AG04450 (cell line): ENCODE measurements at regions not wholly inside any gene's neighbourhood (a gene's known extent, or its start where the extent isn't known, plus 50 kb on each side); places are given as distances from the start of the nearest gene placed in this dataset.

Source experiments
- CTCF ChIA-PET: fragments of 300-600, 350-600 bp; formaldehyde crosslinking; extraction: SDS; loops from one replicate; lab custom pipeline; 2022; ENCODE audit warnings: antibody characterized with exemption, inconsistent platforms; lab: Charles Lee
- POLR2A ChIA-PET: fragments of 350-600 bp; formaldehyde crosslinking; extraction: SDS; loops from one replicate; lab custom pipeline; 2021; ENCODE audit warnings: antibody characterized with exemption, inconsistent platforms; lab: Yijun Ruan, JAX
- DNase-seq: peaks from one replicate; pipeline ENCODE4 v3.0.0-alpha.2; 2011; ENCODE audit warnings: low read depth, low spot score
- H3K27ac ChIP-seq: one replicate; pipeline ENCODE4 v1.5.1; 2012; ENCODE audit warnings: low read depth, low read length, control low read depth
- H3K27me3 ChIP-seq: one replicate; pipeline ENCODE4 v1.6.0; 2012; ENCODE audit warnings: low read length; ENCODE audit not compliant: control insufficient read depth, insufficient read depth
- H3K4me3 ChIP-seq: 2 replicates; pipeline ENCODE4 v1.5.1; 2011; ENCODE audit warnings: mild to moderate bottlenecking, low read depth, low read length, control low read depth
- H3K9me3 ChIP-seq: 2 replicates; pipeline ENCODE4 v1.5.1; 2012; ENCODE audit warnings: low read length; ENCODE audit not compliant: control insufficient read depth, insufficient read depth
- CTCF ChIP-seq: IDR thresholded peaks from 2 replicates; pipeline ENCODE4 v1.5.1; 2011; ENCODE audit warnings: low read depth, low read length, control low read depth, inconsistent platforms

GRCh38 chr2:191758518-191759507 is 80.9 kb downstream of the NABP1 start:
- no peak for DNase-seq
- peak; percentile 70 for TF ChIP-seq CTCF
- H3K9me3 ChIP-seq: no peaks in the 10 kb centered on the region
- ChIA-PET POLR2A (no interaction called here), CTCF (interaction anchor here (0.6 to 2.2 kb wide), 13 partner anchors 12 to 527 kb away, joined by 3 to 17 read pairs (median 3); no protein-coding TSS in a partner anchor)
- H3K4me3 ChIP-seq: no peak overlapping the region
- H3K27ac ChIP-seq: no peak overlapping the region
- peaks cover 5% of the 10 kb centered on the region for H3K27me3 ChIP-seq

GRCh38 chr2:191759680-191760079 is 81.7 kb downstream of the NABP1 start:
- no peak for TF ChIP-seq CTCF
- ChIA-PET POLR2A (no interaction called here), CTCF (interaction anchor here (0.7 to 2.2 kb wide), 6 partner anchors 13 to 526 kb away, joined by 3 to 17 read pairs (median 4); no protein-coding TSS in a partner anchor)
- H3K27me3 ChIP-seq: peaks cover 5% of the 10 kb centered on the region
- no peak overlapping the region for H3K27ac ChIP-seq
- no peaks in the 10 kb centered on the region for H3K9me3 ChIP-seq
- DNase-seq: no peak
- H3K4me3 ChIP-seq: no peak overlapping the region

- CTCF ChIA-PET: interaction anchor here (0.6 to 1.3 kb wide), 3 partner anchors 190 to 402 kb away, joined by 3 to 5 read pairs (median 4); no protein-coding TSS in a partner anchor
- Histone ChIP-seq H3K27ac (no peak overlapping the region), H3K9me3 (no peaks in the 10 kb centered on the region), H3K4me3 (no peak overlapping the region), H3K27me3 (peaks cover 3% of the 10 kb centered on the region)
- POLR2A ChIA-PET: no interaction called here
- TF ChIP-seq CTCF: no peak
- DNase-seq: no peak
These were observed 82.8 kb downstream of the NABP1 start for GRCh38 chr2:191760655-191761262.

GRCh38 chr2:191773136-191773535 is 73.8 kb downstream of the CAVIN2 start:
- CTCF ChIA-PET: no interaction called here
- POLR2A ChIA-PET: no interaction called here
- Histone ChIP-seq H3K27me3 (peaks cover 3% of the 10 kb centered on the region), H3K4me3 (no peak overlapping the region), H3K9me3 (no peaks in the 10 kb centered on the region), H3K27ac (no peak overlapping the region)
- no peak for TF ChIP-seq CTCF
- no peak for DNase-seq
